ENCODE measurements at regions not wholly inside any gene's neighbourhood (a gene's known extent, or its start where the extent isn't known, plus 50 kb on each side); places are given as distances from the start of the nearest gene placed in this dataset.
A peak's percentile ranks its signal among the peaks of the same experiment; 100 is the strongest.
"Not testable (repeated sequence)": the region's sequence is repeated elsewhere in the genome, so short reads cannot be mapped to it uniquely, and the experiment has no call there.

DNA sequence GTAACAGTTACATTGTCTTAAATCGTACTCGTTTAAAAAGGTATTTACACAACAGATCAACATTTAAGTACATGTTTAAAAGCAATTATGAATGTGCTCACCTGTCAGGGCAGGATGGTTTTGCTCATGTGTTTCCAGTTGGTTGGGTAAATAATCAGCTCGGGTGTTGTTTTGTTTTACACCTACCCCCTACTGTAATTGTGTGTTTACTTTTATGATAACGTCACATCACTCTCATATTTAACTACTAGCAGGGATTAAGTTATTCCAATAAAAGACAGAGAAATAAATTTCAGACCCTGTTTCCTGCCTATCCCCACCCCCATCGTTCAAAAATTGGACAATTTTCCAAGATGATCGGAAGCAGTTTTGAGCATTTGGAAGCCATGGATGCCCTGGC, 390.2 kb downstream of the SEC14L1 start:
- peak overlapping the region; percentile 63 for H3K27ac ChIP-seq
- TF ChIP-seq ZFX (IDR thresholded peaks at IDR 0.05), result no peak
- TF ChIP-seq, protein P1, sequence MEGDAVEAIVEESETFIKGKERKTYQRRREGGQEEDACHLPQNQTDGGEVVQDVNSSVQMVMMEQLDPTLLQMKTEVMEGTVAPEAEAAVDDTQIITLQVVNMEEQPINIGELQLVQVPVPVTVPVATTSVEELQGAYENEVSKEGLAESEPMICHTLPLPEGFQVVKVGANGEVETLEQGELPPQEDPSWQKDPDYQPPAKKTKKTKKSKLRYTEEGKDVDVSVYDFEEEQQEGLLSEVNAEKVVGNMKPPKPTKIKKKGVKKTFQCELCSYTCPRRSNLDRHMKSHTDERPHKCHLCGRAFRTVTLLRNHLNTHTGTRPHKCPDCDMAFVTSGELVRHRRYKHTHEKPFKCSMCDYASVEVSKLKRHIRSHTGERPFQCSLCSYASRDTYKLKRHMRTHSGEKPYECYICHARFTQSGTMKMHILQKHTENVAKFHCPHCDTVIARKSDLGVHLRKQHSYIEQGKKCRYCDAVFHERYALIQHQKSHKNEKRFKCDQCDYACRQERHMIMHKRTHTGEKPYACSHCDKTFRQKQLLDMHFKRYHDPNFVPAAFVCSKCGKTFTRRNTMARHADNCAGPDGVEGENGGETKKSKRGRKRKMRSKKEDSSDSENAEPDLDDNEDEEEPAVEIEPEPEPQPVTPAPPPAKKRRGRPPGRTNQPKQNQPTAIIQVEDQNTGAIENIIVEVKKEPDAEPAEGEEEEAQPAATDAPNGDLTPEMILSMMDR (conservative IDR thresholded peaks at IDR 0.05), result no peak

DNA sequence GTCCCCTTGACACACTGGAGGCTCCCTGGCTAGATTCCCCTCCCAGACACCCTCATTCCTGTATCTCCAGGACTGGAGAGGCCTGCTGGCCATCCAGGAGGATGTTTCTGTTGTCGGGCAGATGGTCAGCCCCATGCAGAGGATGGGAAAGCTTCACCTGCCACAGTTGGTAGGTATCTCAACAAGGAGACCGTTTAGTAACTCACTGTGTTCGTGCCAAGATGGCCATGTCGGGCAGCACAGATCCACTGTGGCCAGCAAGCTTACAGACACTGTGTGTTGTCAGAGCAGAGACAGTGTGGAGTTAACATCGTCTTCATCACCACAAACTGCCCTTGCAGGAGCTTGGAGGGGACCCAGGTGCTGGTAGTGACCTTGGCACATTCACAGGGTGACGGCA, 390.9 kb downstream of the SEC14L1 start:
- peak overlapping the region; percentile 63 for H3K27ac ChIP-seq
- TF ChIP-seq ZFX (IDR thresholded peaks at IDR 0.05), result no peak
- TF ChIP-seq, protein P1 (conservative IDR thresholded peaks at IDR 0.05), result no peak

DNA sequence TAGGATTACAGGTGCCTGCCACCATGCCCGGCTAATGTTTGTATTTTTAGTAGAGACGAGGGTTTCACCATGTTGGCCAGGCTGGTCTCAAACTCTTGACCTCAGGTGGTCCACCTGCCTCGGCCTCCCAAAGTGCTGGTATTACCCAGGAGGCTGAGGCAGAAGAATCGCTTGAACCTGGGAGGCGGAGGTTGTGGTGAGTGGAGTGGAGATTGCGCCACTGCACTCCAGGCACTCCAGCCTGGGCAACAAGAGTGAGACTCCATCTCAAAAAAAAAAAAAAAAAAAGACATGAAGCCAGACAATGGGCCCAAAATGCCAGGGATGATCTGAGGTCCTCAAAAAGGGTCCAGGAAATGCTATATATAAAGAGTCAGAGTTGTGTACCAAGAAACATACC, 392.9 kb downstream of the SEC14L1 start:
- not testable (repeated sequence) for H3K27ac ChIP-seq

DNA sequence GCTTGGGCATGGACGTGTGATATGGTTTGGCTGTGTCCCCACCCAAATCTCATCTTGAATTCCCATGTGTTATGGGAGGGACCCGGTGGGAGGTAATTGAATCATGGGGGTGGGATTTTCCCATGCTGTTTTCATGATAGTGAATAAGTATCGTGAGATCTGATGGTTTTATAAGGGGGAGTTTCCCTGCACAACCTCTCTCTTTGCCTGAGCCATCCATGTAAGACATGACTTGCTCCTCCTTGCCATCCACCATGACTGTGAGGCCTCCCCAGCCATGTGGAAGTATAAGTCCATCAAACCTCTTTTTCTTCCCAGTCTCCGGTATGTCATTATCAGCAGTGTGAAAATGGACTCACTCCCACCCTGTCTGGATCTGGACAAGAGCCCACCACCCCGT, 393.4 kb downstream of the SEC14L1 start:
- TF ChIP-seq ZFX (IDR thresholded peaks at IDR 0.05), result no peak
- TF ChIP-seq, protein P1 (conservative IDR thresholded peaks at IDR 0.05), result no peak

DNA sequence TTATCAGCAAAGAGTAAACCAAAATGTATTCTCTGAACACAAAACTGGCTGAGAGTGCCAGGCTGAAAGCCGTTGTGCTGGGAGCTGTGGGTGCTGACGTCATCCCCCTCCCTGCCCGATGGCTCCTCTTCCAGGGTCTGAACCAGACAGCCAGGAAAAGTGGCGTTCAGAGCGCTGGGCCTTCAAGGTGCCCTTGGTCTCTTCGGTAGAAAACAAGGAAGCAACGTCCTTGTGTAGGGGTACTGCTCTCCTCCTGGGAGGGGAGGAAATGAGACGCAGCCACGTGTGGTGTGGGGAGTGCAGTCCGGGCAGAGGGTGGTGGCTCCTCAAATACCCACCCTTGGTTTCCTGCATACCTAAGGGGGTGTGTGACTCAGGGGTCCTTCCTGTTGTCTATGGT, 394.7 kb downstream of the SEC14L1 start:
- no peak overlapping the region for H3K27ac ChIP-seq
- TF ChIP-seq ZFX (IDR thresholded peaks at IDR 0.05), result no peak
- TF ChIP-seq, protein P1 (conservative IDR thresholded peaks at IDR 0.05), result no peak

More for the DNA sequence above, 393.4 kb downstream of the SEC14L1 start:
- H3K27ac ChIP-seq, result no peak overlapping the region

DNA sequence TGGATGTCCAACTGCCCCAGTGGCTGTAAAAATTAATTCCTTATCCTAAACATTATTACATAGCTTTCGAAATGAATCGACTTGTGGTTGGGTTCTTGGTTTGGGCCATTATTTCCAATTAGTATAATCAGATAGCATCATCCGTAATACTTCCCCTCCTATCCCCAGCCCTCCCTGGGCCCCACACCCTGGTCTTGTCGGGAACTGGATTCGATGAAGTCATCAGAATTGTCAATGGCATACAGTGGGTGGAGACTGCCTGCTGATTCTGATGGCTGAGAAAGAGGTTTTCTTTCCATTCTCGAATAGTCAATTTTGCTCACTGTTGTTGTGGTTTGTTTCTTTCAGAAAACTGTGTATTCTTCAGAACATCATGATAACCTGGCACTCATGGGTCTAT, 395.1 kb downstream of the SEC14L1 start:
- no peak overlapping the region for H3K27ac ChIP-seq

DNA sequence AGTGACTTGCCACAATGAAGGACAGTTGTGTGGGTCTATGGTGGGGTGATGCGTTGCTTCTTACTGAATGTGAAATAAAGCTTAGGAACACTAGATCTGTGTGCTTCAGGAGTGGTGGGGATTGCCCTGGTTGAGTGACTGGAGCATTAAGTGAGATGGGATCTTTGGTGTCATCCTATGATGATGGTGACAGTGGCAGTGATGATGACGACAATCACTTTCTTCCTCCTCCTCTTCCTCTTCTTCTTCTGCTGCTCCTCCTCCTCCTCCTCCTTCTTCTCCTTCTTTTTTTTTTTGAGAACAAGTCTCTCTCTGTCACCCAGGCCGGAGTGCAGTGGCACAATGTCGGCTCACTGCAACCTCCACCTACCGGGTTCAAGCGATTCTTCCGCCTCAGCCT, 396.8 kb downstream of the SEC14L1 start:
- TF ChIP-seq, protein P1 (conservative IDR thresholded peaks at IDR 0.05), result no peak
- TF ChIP-seq ZFX (IDR thresholded peaks at IDR 0.05), result no peak
- no peak overlapping the region for H3K27ac ChIP-seq

More for the DNA sequence above, 395.1 kb downstream of the SEC14L1 start:
- no peak for TF ChIP-seq ZFX (IDR thresholded peaks at IDR 0.05)
- TF ChIP-seq, protein P1 (conservative IDR thresholded peaks at IDR 0.05), result no peak

DNA sequence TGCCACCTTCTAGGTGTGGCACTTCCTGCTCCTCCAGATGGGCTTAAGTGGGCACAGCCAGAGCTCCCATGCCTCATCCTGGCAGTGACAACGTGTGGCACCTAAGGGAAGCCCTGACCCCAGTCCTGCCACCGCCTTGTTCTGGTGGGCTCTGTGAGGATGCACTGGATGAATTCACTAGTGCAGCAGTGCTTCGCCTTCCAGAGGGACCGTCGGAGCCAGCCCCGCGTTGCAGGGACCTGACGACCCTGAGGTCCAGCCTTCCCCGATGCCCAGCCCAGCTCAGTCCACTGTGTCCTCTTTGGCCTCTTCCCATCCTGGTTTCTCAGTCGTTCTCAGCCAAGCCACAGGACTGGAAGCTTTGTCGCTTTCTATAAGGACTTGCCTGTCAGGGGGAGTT, 399.8 kb downstream of the SEC14L1 start:
- H3K27ac ChIP-seq, result no peak overlapping the region

More for the DNA sequence above, 399.8 kb downstream of the SEC14L1 start:
- TF ChIP-seq, protein P1 (conservative IDR thresholded peaks at IDR 0.05), result no peak
- TF ChIP-seq ZFX (IDR thresholded peaks at IDR 0.05), result no peak

Measured in C4-2B (cell line).